K562 (cell line): ENCODE measurements at regions not wholly inside any gene's neighbourhood (a gene's known extent, or its start where the extent isn't known, plus 50 kb on each side); places are given as distances from the start of the nearest gene placed in this dataset.

Experiments
- ATAC-seq: fragments of 200-7000 bp; cut with Tn5 transposase; 3 replicates; pipeline ENCODE4 v1.9.1; 2020; ENCODE audit warnings: moderate library complexity
- BruUV-seq: library from RNA; stranded (reverse); fragments of 400-500 nt; replicated peaks from 2 replicates; lab custom pipeline; 2021; lab: Mats Ljungman, UMichigan
- CTCF ChIA-PET: fragments of 300-600 bp; formaldehyde crosslinking; extraction: SDS; loops from one replicate; lab custom pipeline; 2021; ENCODE audit warnings: low intra/inter-chr PET ratio; lab: Yijun Ruan, JAX
- POLR2A ChIA-PET: fragments of 300-600, 350-650 bp; sonication (Branson Sonifier 250); formaldehyde crosslinking; extraction: SDS; loops from one replicate; lab custom pipeline; 2021; ENCODE audit warnings: antibody characterized with exemption, inconsistent platforms; lab: Yijun Ruan, JAX
- DNase-seq, 4 experiments: peaks; one replicate each; pipeline versions ENCODE4 v3.0.0 to v3.0.0-alpha.2; 2011 to 2018; ENCODE audit warnings: low spot score in 3 of 4, mixed read lengths in 3 of 4; ENCODE audit errors: extremely low read depth in 1 of 4
- FAIRE-seq: peaks from 2 replicates; lab custom pipeline; 2011; peaks lifted over from hg19 to GRCh38; lab: Jason Lieb, UNC
- H2AFZ ChIP-seq: 2 replicates; pipeline ENCODE4 v1.6.0; 2011; ENCODE audit warnings: low read depth, low read length, control low read depth, inconsistent platforms
- H3K27ac ChIP-seq: fragments of 200-600 bp; 3 replicates; pipeline ENCODE4 v1.8.0; 2011; ENCODE audit warnings: low read depth, mild to moderate bottlenecking, control low read depth, inconsistent platforms, low read length, moderate library complexity, mixed read lengths; ENCODE audit errors: extremely low read depth
- H3K27me3 ChIP-seq, 2 experiments: fragments of 300-600 bp in 1 of 2; 2 replicates in 1 of 2; 3 replicates in 1 of 2; pipeline versions ENCODE4 v1.6.0 to v1.8.0; 2011; ENCODE audit warnings: inconsistent platforms in 2 of 2, low read length in 2 of 2, mild to moderate bottlenecking in 1 of 2, mixed read lengths in 1 of 2, moderate library complexity in 1 of 2; ENCODE audit not compliant: control insufficient read depth in 2 of 2, insufficient read depth in 2 of 2
- H3K36me3 ChIP-seq: fragments of 300-600 bp; 3 replicates; pipeline ENCODE4 v1.8.0; 2011; ENCODE audit warnings: mild to moderate bottlenecking, low read length, inconsistent platforms; ENCODE audit not compliant: control insufficient read depth, insufficient read depth
- H3K4me1 ChIP-seq, 2 experiments: fragments of 200-600 bp in 1 of 2; replicated peaks in 1 of 2; 2 replicates in 1 of 2; 3 replicates in 1 of 2; pipeline versions ENCODE4 v1.5.1 to v1.8.0; 2011; ENCODE audit warnings: inconsistent platforms in 2 of 2, low read length in 2 of 2, mild to moderate bottlenecking in 1 of 2, mixed read lengths in 1 of 2, moderate library complexity in 1 of 2; ENCODE audit not compliant: control insufficient read depth in 2 of 2, insufficient read depth in 2 of 2
- H3K4me2 ChIP-seq: 2 replicates; pipeline ENCODE4 v1.6.1; 2011; ENCODE audit warnings: low read length, control low read depth, inconsistent platforms, mixed read lengths; ENCODE audit not compliant: insufficient read depth
- H3K4me3 ChIP-seq: fragments of 200-600 bp; sonication (generic), shearing (Covaris generic); 2 replicates; pipeline ENCODE4 v1.5.1; 2016; ENCODE audit warnings: control low read depth, inconsistent platforms
- H3K79me2 ChIP-seq: fragments of 200-600 bp; 3 replicates; pipeline ENCODE4 v1.8.0; 2011; ENCODE audit warnings: low read length, inconsistent platforms; ENCODE audit not compliant: control insufficient read depth, insufficient read depth
- H3K9ac ChIP-seq, 2 experiments: 2 replicates each; pipeline versions ENCODE4 v1.6.0 to v1.6.1; 2011; ENCODE audit warnings: low read depth in 2 of 2, low read length in 2 of 2, control low read depth in 1 of 2, inconsistent platforms in 1 of 2, mild to moderate bottlenecking in 1 of 2, mixed read lengths in 1 of 2; ENCODE audit not compliant: insufficient read depth in 1 of 2
- H3K9me1 ChIP-seq: one replicate; pipeline ENCODE4 v1.6.0; 2011; ENCODE audit warnings: inconsistent platforms, mild to moderate bottlenecking, low read length, moderate library complexity; ENCODE audit not compliant: control insufficient read depth, insufficient read depth
- H3K9me3 ChIP-seq: replicated peaks from 2 replicates; pipeline ENCODE4 v1.5.1; 2011; ENCODE audit warnings: low read depth, low read length, inconsistent platforms; ENCODE audit not compliant: control insufficient read depth, insufficient read depth
- H4K20me1 ChIP-seq: replicated peaks from 2 replicates; pipeline ENCODE4 v1.6.1; 2011; ENCODE audit warnings: low read length, inconsistent platforms, mixed read lengths; ENCODE audit not compliant: control insufficient read depth, insufficient read depth
- C11orf30 ChIP-seq: fragments of 450-650 bp; IDR thresholded peaks from 2 replicates; pipeline ENCODE4 v1.6.1; 2016; ENCODE audit warnings: low read depth, mild to moderate bottlenecking
- L3MBTL2 ChIP-seq: fragments of 450-650 bp; IDR thresholded peaks from 2 replicates; pipeline ENCODE4 v1.6.1; 2016; ENCODE audit warnings: mild to moderate bottlenecking, moderate library complexity
- MYBL2 ChIP-seq, 2 experiments: fragments of 450-650 bp in 1 of 2; sonication (generic) in 1 of 2; formaldehyde crosslinking in 1 of 2; IDR thresholded peaks; 2 replicates each; pipeline versions ENCODE4 v1.6.1 to v1.8.1; 2017 to 2022; ENCODE audit warnings: borderline replicate concordance in 1 of 2, inconsistent platforms in 1 of 2, low read depth in 1 of 2, mild to moderate bottlenecking in 1 of 2, missing genetic modification reagents in 1 of 2, moderate library complexity in 1 of 2
- SLC30A9 ChIP-seq: fragments of 250-450 bp; sonication (Bioruptor Pico); IDR thresholded peaks from 2 replicates; pipeline ENCODE4 v1.8.0; 2022; ENCODE audit warnings: mild to moderate bottlenecking, moderate library complexity
- ZNF589 ChIP-seq: fragments of 200-800 bp; sonication (Bioruptor generic); IDR thresholded peaks from 2 replicates; pipeline ENCODE4 v1.6.1; 2016; ENCODE audit warnings: low read depth, missing genetic modification characterization, missing compliant biosample characterization
- ZNF785 ChIP-seq: fragments of 250-450 bp; sonication (Bioruptor Pico); IDR thresholded peaks from 2 replicates; pipeline ENCODE4 v1.4.0; 2020; ENCODE audit warnings: mild to moderate bottlenecking
- WGBS: fragments of 100-300 bp; shearing (Covaris generic); methylation state at CpG from one replicate; pipeline ENCODE4 v1.1.6; 2016; ENCODE audit warnings: low coverage, mixed read lengths; ENCODE audit not compliant: insufficient coverage; ENCODE audit errors: missing lambda C conversion rate; 5-methylcytosine and 5-hydroxymethylcytosine counted together
- in situ Hi-C: fragments of 300-500 bp; cut with MboI; formaldehyde crosslinking; loops from 4 replicates; pipeline ENCODE4 v1.15.0; 2018; ENCODE audit warnings: inconsistent platforms, mixed read lengths
- intact Hi-C: fragments of 100-400 bp; cut with micrococcal nuclease; formaldehyde crosslinking; loops from 2 replicates; pipeline ENCODE4 v1.14.2; 2022
- TF ChIP-seq, protein P1 (sequence below), 2 experiments: IDR thresholded peaks; 2 replicates each; pipeline ENCODE4 v1.6.1; 2011; ENCODE audit warnings: borderline replicate concordance in 1 of 2, control low read depth in 1 of 2, low read depth in 1 of 2, low read length in 1 of 2, mild to moderate bottlenecking in 1 of 2, mixed read lengths in 1 of 2, moderate library complexity in 1 of 2; ENCODE audit not compliant: insufficient read depth in 1 of 2, insufficient read length in 1 of 2, poor library complexity in 1 of 2, severe bottlenecking in 1 of 2; ENCODE audit errors: extremely low read depth in 1 of 2
- TF ChIP-seq, protein P2 (sequence below): fragments of 250-450 bp; sonication (Bioruptor Pico); IDR thresholded peaks from 2 replicates; pipeline ENCODE4 v1.5.1; 2021; ENCODE audit warnings: mild to moderate bottlenecking

DNA sequence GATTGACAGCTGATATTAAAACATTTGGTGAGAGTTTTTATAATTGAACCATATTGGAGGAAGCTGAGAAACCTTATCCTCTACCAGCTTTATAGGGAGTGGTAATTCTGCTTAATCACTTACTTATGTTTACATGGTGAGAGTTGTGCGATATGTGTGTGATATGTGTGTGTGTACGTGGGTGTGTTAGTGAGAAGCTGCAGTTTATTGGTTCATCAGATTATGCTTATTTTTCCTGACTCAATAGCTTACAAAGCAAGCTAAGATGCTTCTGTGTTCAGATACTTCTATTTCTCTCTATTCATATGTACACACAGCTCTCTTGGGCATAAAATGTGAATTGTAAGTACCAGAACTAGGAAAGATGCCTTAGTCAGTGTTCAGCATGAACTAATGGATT, 343.7 kb downstream of the GRIA2 start:
- Histone ChIP-seq H3K9me1 (no peaks in the 10 kb centered on the region), H3K4me1 (no peaks in the 10 kb centered on the region), H3K27ac (no peak overlapping the region), H2AFZ (no peak overlapping the region), H4K20me1 (no peaks in the 10 kb centered on the region), H3K79me2 (no peaks in the 10 kb centered on the region), H3K9ac (no peak overlapping the region)
- in situ Hi-C loops, result no loop called here
- WGBS, result 0% methylated on average over 2 of the region's 2 CpGs
- POLR2A ChIA-PET, result no interaction called here
- TF ChIP-seq, protein P1, sequence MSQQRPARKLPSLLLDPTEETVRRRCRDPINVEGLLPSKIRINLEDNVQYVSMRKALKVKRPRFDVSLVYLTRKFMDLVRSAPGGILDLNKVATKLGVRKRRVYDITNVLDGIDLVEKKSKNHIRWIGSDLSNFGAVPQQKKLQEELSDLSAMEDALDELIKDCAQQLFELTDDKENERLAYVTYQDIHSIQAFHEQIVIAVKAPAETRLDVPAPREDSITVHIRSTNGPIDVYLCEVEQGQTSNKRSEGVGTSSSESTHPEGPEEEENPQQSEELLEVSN (IDR thresholded peaks at IDR 0.05; ENCODE audit: borderline replicate concordance in 1 of 2, extremely low read depth in 1 of 2, insufficient read depth in 1 of 2, insufficient read length in 1 of 2, low read depth in 1 of 2, low read length in 1 of 2, poor library complexity in 1 of 2, severe bottlenecking in 1 of 2), result no peak
- TF ChIP-seq C11orf30, result no peak
- TF ChIP-seq MYBL2 (IDR thresholded peaks at IDR 0.05; ENCODE audit: low read depth), result no peak
- no peak for TF ChIP-seq MYBL2 (CRISPR knock-in tag; IDR thresholded peaks at IDR 0.05; ENCODE audit: borderline replicate concordance)
- TF ChIP-seq ZNF589 (CRISPR knock-in tag), result no peak
- TF ChIP-seq, protein P2, sequence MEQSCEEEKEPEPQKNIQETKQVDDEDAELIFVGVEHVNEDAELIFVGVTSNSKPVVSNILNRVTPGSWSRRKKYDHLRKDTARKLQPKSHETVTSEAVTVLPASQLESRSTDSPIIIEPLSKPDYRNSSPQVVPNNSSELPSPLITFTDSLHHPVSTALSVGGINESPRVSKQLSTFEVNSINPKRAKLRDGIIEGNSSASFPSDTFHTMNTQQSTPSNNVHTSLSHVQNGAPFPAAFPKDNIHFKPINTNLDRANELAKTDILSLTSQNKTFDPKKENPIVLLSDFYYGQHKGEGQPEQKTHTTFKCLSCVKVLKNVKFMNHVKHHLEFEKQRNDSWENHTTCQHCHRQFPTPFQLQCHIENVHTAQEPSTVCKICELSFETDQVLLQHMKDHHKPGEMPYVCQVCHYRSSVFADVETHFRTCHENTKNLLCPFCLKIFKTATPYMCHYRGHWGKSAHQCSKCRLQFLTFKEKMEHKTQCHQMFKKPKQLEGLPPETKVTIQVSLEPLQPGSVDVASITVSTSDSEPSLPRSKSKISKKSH, result no peak
- no peak for TF ChIP-seq ZNF785 (CRISPR knock-in tag)
- no peak for TF ChIP-seq SLC30A9 (CRISPR knock-in tag)
- TF ChIP-seq L3MBTL2, result no peak
- TF ChIP-seq, all 486 proteins: peak for 0
- H3K4me2 ChIP-seq, result no peak overlapping the region
- H3K4me3 ChIP-seq, result no peak overlapping the region
- intact Hi-C loops, result no loop called here
- no TSS peak for BruUV-seq
- no peaks in the 10 kb centered on the region for H3K36me3 ChIP-seq
- no peaks in the 10 kb centered on the region for H3K27me3 ChIP-seq
- no peak for FAIRE-seq
- CTCF ChIA-PET, result no interaction called here
- no peak for DNase-seq
- no peaks in the 10 kb centered on the region for H3K9me3 ChIP-seq
- ATAC-seq, result no peak
